ENCODE measurements at regions not wholly inside any gene's neighbourhood (a gene's known extent, or its start where the extent isn't known, plus 50 kb on each side); places are given as distances from the start of the nearest gene placed in this dataset.

DNA sequence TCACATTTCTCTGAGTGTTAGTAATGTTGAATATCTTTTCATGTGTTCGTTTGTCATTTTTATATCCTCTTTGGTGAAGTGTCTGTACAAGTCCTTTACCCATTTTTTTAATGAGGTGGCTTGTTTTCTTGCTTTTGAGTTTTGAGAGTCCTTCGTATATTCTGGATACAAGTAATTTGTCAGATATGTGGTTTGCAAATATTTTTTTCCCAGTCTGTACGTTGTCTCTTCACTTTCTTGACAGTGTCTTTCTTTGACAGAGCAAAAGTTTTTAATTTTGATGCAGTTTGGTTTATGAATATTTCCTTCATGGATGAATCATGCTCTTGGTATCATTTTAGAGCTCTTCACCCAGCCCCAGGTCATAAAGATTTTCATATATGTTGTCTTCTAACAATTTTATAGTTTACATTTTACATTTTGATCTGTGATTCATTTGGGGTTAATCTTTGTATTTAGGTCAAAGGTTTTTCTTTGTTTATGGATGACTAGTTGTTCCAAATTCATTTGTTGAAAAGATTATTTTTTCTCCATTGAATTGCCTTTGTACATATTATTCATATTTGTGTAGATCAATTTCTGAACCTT, 152.5 kb downstream of the MRPL14 start:
- peaks cover 45% of the 10 kb centered on the region for H3K27me3 Mint-ChIP-seq
- Histone ChIP-seq H3K27ac (ENCODE audit: low read length in 2 of 2) (no peak overlapping the region), H3K4me2 (replicated peaks; ENCODE audit: low read depth, low read length, poor library complexity, severe bottlenecking) (no peak overlapping the region), H3K27me3 (replicated peaks in 1 of 4; ENCODE audit: control extremely low read depth in 1 of 4, control insufficient read depth in 3 of 4, insufficient read depth in 4 of 4, low read length in 3 of 4) (peaks cover 0 to 16% (median 4%) of the 10 kb centered on the region in 4 experiments), H3K79me2 (ENCODE audit: control insufficient read depth, insufficient read depth, low read length) (no peaks in the 10 kb centered on the region), H3K9me3 (ENCODE audit: control extremely low read depth in 1 of 3, control insufficient read depth in 2 of 3, insufficient read depth in 1 of 3, low read length in 2 of 3) (peaks cover 0 to 7% (median 3%) of the 10 kb centered on the region in 3 donors), H4K20me1 (ENCODE audit: control insufficient read depth, insufficient read depth, low read length, poor library complexity, severe bottlenecking) (no peaks in the 10 kb centered on the region), H2AFZ (ENCODE audit: insufficient read depth, low read depth, low read length, poor library complexity, severe bottlenecking) (no peak overlapping the region), H3K36me3 (replicated peaks in 1 of 2; ENCODE audit: control extremely low read depth in 1 of 2, control insufficient read depth in 1 of 2, extremely low read depth in 1 of 2, insufficient read depth in 2 of 2, low read length in 1 of 2) (no peaks in the 10 kb centered on the region), H3K9ac (ENCODE audit: low read length) (no peak overlapping the region), H3K4me1 (ENCODE audit: control insufficient read depth in 2 of 2, insufficient read depth in 2 of 2, low read length in 2 of 2) (peaks cover 4 to 5% of the 10 kb centered on the region in 2 donors), H3K4me3 (ENCODE audit: control extremely low read depth in 1 of 5, extremely low read depth in 1 of 5, insufficient read depth in 1 of 5, low read depth in 2 of 5, low read length in 4 of 5) (no peak overlapping the region)
- no peak overlapping the region for H3K4me3 Mint-ChIP-seq
- POLR2A ChIA-PET: interaction anchor here (0.6 kb wide), 1 partner anchor 516 kb away, joined by 3 read pairs; no protein-coding TSS in a partner anchor
- H3K9me3 Mint-ChIP-seq (ENCODE audit: insufficient read depth): peaks cover 2% of the 10 kb centered on the region
- DNase-seq (no peak), ATAC-seq (ENCODE audit: low read depth) (no peak)
- WGBS (ENCODE audit: insufficient coverage): no CpG with 5 or more reads among the region's 3 CpGs
- TF ChIP-seq, protein P1, sequence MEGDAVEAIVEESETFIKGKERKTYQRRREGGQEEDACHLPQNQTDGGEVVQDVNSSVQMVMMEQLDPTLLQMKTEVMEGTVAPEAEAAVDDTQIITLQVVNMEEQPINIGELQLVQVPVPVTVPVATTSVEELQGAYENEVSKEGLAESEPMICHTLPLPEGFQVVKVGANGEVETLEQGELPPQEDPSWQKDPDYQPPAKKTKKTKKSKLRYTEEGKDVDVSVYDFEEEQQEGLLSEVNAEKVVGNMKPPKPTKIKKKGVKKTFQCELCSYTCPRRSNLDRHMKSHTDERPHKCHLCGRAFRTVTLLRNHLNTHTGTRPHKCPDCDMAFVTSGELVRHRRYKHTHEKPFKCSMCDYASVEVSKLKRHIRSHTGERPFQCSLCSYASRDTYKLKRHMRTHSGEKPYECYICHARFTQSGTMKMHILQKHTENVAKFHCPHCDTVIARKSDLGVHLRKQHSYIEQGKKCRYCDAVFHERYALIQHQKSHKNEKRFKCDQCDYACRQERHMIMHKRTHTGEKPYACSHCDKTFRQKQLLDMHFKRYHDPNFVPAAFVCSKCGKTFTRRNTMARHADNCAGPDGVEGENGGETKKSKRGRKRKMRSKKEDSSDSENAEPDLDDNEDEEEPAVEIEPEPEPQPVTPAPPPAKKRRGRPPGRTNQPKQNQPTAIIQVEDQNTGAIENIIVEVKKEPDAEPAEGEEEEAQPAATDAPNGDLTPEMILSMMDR (IDR thresholded peaks at IDR 0.05): no peak
- no peak for TF ChIP-seq EZH2 (IDR thresholded peaks at IDR 0.05; ENCODE audit: borderline replicate concordance, insufficient read depth, low read depth, low read length, poor library complexity, severe bottlenecking)
- intact Hi-C loops (cut with micrococcal nuclease): no loop called here
- H3K4me1 Mint-ChIP-seq: peaks cover 8% of the 10 kb centered on the region
- no peak overlapping the region for H3K27ac Mint-ChIP-seq
- CTCF ChIA-PET: no interaction called here

DNA sequence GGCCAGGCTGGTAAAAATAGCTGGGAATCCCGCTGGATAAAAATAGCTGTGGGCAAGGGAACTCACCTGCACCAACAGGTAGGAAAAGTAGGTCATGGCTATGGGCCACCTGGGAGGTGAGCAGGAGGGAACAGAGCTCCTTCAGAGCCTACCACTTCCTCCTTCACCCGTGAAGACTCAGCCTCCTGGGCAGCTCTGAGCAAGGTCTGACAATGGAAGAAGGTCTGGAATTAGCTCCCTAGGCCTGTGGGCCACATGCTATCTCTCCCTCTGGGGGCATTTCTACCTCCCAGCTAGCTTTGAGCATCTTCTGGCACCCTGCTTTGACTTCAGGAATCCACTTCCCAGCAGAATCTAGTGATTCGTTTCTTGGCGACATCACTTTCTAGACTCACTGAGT, 153.9 kb downstream of the MRPL14 start:
- H3K4me1 Mint-ChIP-seq: peaks cover 8% of the 10 kb centered on the region
- no peak overlapping the region for H3K27ac Mint-ChIP-seq

More for the DNA sequence above, 153.9 kb downstream of the MRPL14 start:
- Histone ChIP-seq H3K4me3 (ENCODE audit: control extremely low read depth in 1 of 5, extremely low read depth in 1 of 5, insufficient read depth in 1 of 5, low read depth in 2 of 5, low read length in 4 of 5) (no peak overlapping the region), H3K4me2 (replicated peaks; ENCODE audit: low read depth, low read length, poor library complexity, severe bottlenecking) (no peak overlapping the region), H2AFZ (ENCODE audit: insufficient read depth, low read depth, low read length, poor library complexity, severe bottlenecking) (no peak overlapping the region), H3K9ac (ENCODE audit: low read length) (no peak overlapping the region), H3K9me3 (ENCODE audit: control extremely low read depth in 1 of 3, control insufficient read depth in 2 of 3, insufficient read depth in 1 of 3, low read length in 2 of 3) (peaks cover 0 to 7% (median 3%) of the 10 kb centered on the region in 3 donors), H3K36me3 (replicated peaks in 1 of 2; ENCODE audit: control extremely low read depth in 1 of 2, control insufficient read depth in 1 of 2, extremely low read depth in 1 of 2, insufficient read depth in 2 of 2, low read length in 1 of 2) (no peaks in the 10 kb centered on the region), H3K27ac (ENCODE audit: low read length in 2 of 2) (no peak overlapping the region), H3K27me3 (replicated peaks in 1 of 4; ENCODE audit: control extremely low read depth in 1 of 4, control insufficient read depth in 3 of 4, insufficient read depth in 4 of 4, low read length in 3 of 4) (peaks cover 0 to 16% (median 4%) of the 10 kb centered on the region in 4 experiments), H4K20me1 (ENCODE audit: control insufficient read depth, insufficient read depth, low read length, poor library complexity, severe bottlenecking) (no peaks in the 10 kb centered on the region), H3K4me1 (ENCODE audit: control insufficient read depth in 2 of 2, insufficient read depth in 2 of 2, low read length in 2 of 2) (peaks cover 4 to 5% of the 10 kb centered on the region in 2 donors), H3K79me2 (ENCODE audit: control insufficient read depth, insufficient read depth, low read length) (no peaks in the 10 kb centered on the region)
- H3K9me3 Mint-ChIP-seq (ENCODE audit: insufficient read depth): peaks cover 2% of the 10 kb centered on the region
- peaks cover 54% of the 10 kb centered on the region for H3K27me3 Mint-ChIP-seq
- DNase-seq: no peak
- intact Hi-C loops (cut with micrococcal nuclease): no loop called here
- ATAC-seq (ENCODE audit: low read depth): no peak
- H3K4me3 Mint-ChIP-seq: no peak overlapping the region
- no peak for TF ChIP-seq EZH2 (IDR thresholded peaks at IDR 0.05; ENCODE audit: borderline replicate concordance, insufficient read depth, low read depth, low read length, poor library complexity, severe bottlenecking)
- TF ChIP-seq, protein P1 (IDR thresholded peaks at IDR 0.05): no peak
- CTCF ChIA-PET: interaction anchor here (0.6 kb wide), 1 partner anchor 1443 kb away, joined by 3 read pairs; no protein-coding TSS in a partner anchor
- POLR2A ChIA-PET: no interaction called here
- WGBS (ENCODE audit: insufficient coverage): 27% methylated on average over 1 of the region's 4 CpGs

Data from B cell (primary cell).